IMR-90 (cell line): ENCODE measurements at regions not wholly inside any gene's neighbourhood (a gene's known extent, or its start where the extent isn't known, plus 50 kb on each side); places are given as distances from the start of the nearest gene placed in this dataset.

Source experiments
- ATAC-seq: fragments of 200-7000 bp; cut with Tn5 transposase; 2 replicates; pipeline ENCODE4 v1.9.1; 2020; ENCODE audit warnings: low read depth, mild to moderate bottlenecking, moderate library complexity
- BruUV-seq: library from RNA; stranded (reverse); fragments of 400-500 nt; replicated peaks from 2 replicates; lab custom pipeline; 2021; lab: Mats Ljungman, UMichigan
- CTCF ChIA-PET: fragments of 300-600 bp; formaldehyde crosslinking; extraction: SDS; loops from one replicate; lab custom pipeline; 2021; ENCODE audit warnings: antibody characterized with exemption; lab: Yijun Ruan, JAX
- POLR2A ChIA-PET: fragments of 300-600 bp; sonication (Branson Sonifier 250); formaldehyde crosslinking; loops from one replicate; lab custom pipeline; 2022; ENCODE audit warnings: antibody characterized with exemption; ENCODE audit not compliant: unreplicated experiment; lab: Charles Lee
- DNase-seq: peaks from one replicate; pipeline ENCODE4 v3.0.0; 2013
- H2AFZ ChIP-seq: replicated peaks from 2 replicates; pipeline ENCODE3; 2013; ENCODE audit warnings: low read length, mild to moderate bottlenecking; ENCODE audit not compliant: poor library complexity
- H2AK5ac ChIP-seq: 2 replicates; pipeline ENCODE4 v1.6.1; 2013; ENCODE audit warnings: low read depth, low read length, inconsistent platforms
- H2AK9ac ChIP-seq: replicated peaks from 2 replicates; pipeline ENCODE3; 2013; ENCODE audit warnings: mild to moderate bottlenecking, low read depth, low read length, moderate library complexity; ENCODE audit not compliant: poor library complexity
- H2BK120ac ChIP-seq: 2 replicates; pipeline ENCODE4 v1.6.1; 2013; ENCODE audit warnings: low read depth, low read length, inconsistent platforms
- H2BK15ac ChIP-seq: 3 replicates; pipeline ENCODE4 v1.6.1; 2013; ENCODE audit warnings: low read depth, low read length, inconsistent platforms
- H2BK20ac ChIP-seq: 2 replicates; pipeline ENCODE4 v1.6.1; 2013; ENCODE audit warnings: low read depth, mild to moderate bottlenecking, inconsistent platforms, low read length, moderate library complexity
- H2BK5ac ChIP-seq: 2 replicates; pipeline ENCODE4 v1.6.1; 2013; ENCODE audit warnings: mild to moderate bottlenecking, low read depth, low read length, inconsistent platforms; ENCODE audit not compliant: poor library complexity, severe bottlenecking
- H3K14ac ChIP-seq: replicated peaks from 2 replicates; pipeline ENCODE4 v1.6.1; 2013; ENCODE audit warnings: low read depth, low read length, inconsistent platforms
- H3K18ac ChIP-seq: 2 replicates; pipeline ENCODE4 v1.6.1; 2013; ENCODE audit warnings: low read depth, low read length, control low read depth
- H3K23ac ChIP-seq: 2 replicates; pipeline ENCODE4 v1.6.1; 2013; ENCODE audit warnings: low read depth, low read length, inconsistent platforms
- H3K27ac ChIP-seq: 2 replicates; pipeline ENCODE4 v1.5.1; 2013; ENCODE audit warnings: mild to moderate bottlenecking, control low read depth, low read length; ENCODE audit not compliant: insufficient read depth
- H3K27me3 ChIP-seq: 2 replicates; pipeline ENCODE4 v1.6.1; 2013; ENCODE audit warnings: low read length; ENCODE audit not compliant: control insufficient read depth, insufficient read depth
- H3K36me3 ChIP-seq: 2 replicates; pipeline ENCODE4 v1.6.1; 2013; ENCODE audit warnings: low read length, mixed read lengths; ENCODE audit not compliant: control insufficient read depth, insufficient read depth
- H3K4ac ChIP-seq: 2 replicates; pipeline ENCODE4 v1.6.1; 2013; ENCODE audit warnings: low read depth, low read length, inconsistent platforms
- H3K4me1 ChIP-seq: 2 replicates; pipeline ENCODE4 v1.6.1; 2013; ENCODE audit warnings: low read length, mixed read lengths; ENCODE audit not compliant: control insufficient read depth, insufficient read depth
- H3K4me2 ChIP-seq: 2 replicates; pipeline ENCODE4 v1.6.1; 2013; ENCODE audit warnings: low read depth, mild to moderate bottlenecking, control low read depth, low read length, moderate library complexity
- H3K4me3 ChIP-seq: 2 replicates; pipeline ENCODE4 v1.5.1; 2013; ENCODE audit warnings: low read depth, mild to moderate bottlenecking, control low read depth, low read length, moderate library complexity; ENCODE audit not compliant: insufficient read depth
- H3K56ac ChIP-seq: 2 replicates; pipeline ENCODE4 v1.6.1; 2013; ENCODE audit warnings: low read length, inconsistent platforms; ENCODE audit not compliant: insufficient read depth; ENCODE audit errors: extremely low read depth
- H3K79me1 ChIP-seq, 2 experiments: 2 replicates each; pipeline ENCODE4 v1.6.1; 2013; ENCODE audit warnings: low read length in 2 of 2, inconsistent platforms in 1 of 2, low read depth in 1 of 2
- H3K9ac ChIP-seq: 2 replicates; pipeline ENCODE4 v1.6.1; 2013; ENCODE audit warnings: low read depth, low read length, control low read depth
- H3K9me1 ChIP-seq: 2 replicates; pipeline ENCODE4 v1.6.1; 2013; ENCODE audit warnings: low read length, inconsistent platforms; ENCODE audit not compliant: insufficient read depth
- H3K9me3 ChIP-seq: 2 replicates; pipeline ENCODE4 v1.6.1; 2013; ENCODE audit warnings: low read length; ENCODE audit not compliant: control insufficient read depth, insufficient read depth
- H4K20me1 ChIP-seq: 2 replicates; pipeline ENCODE4 v1.6.1; 2013; ENCODE audit warnings: low read length, inconsistent platforms; ENCODE audit not compliant: insufficient read depth
- H4K5ac ChIP-seq: 2 replicates; pipeline ENCODE4 v1.6.1; 2013; ENCODE audit warnings: mild to moderate bottlenecking, low read depth, low read length, control low read depth
- H4K8ac ChIP-seq, 2 experiments: 2 replicates each; pipeline ENCODE4 v1.6.1; 2013; ENCODE audit warnings: low read depth in 2 of 2, low read length in 2 of 2, control low read depth in 1 of 2, inconsistent platforms in 1 of 2
- H4K91ac ChIP-seq: 2 replicates; pipeline ENCODE4 v1.6.1; 2013; ENCODE audit warnings: low read depth, low read length, inconsistent platforms; ENCODE audit not compliant: insufficient read depth
- MAFK ChIP-seq: IDR thresholded peaks from 2 replicates; pipeline ENCODE4 v1.6.1; 2012; ENCODE audit warnings: low read depth, low read length, improper control_type of control experiment
- RFX5 ChIP-seq: IDR thresholded peaks from 2 replicates; pipeline ENCODE4 v1.8.0; 2012; ENCODE audit warnings: low read depth, mild to moderate bottlenecking, low read length, moderate library complexity
- WGBS, 2 experiments: methylation state at CpG; one replicate each; pipeline versions ENCODE4 v1.1.5 to v1.1.7; 2013; ENCODE audit warnings: missing lambda C conversion rate in 2 of 2; ENCODE audit not compliant: insufficient read length in 1 of 2; ENCODE audit errors: extremely low coverage in 2 of 2; 5-methylcytosine and 5-hydroxymethylcytosine counted together
- dilution Hi-C: fragments of 300-500 bp; cut with HindIII; formaldehyde crosslinking; loops from one replicate; pipeline ENCODE4 v1.14.3; 2018; ENCODE audit warnings: low sequenced_read_pairs; ENCODE audit not compliant: unreplicated experiment
- in situ Hi-C: fragments of 300-500 bp; cut with MboI; formaldehyde crosslinking; loops from 3 replicates; pipeline ENCODE4 v1.14.3; 2019; ENCODE audit warnings: low sequenced_read_pairs, inconsistent platforms, mixed read lengths
- intact Hi-C: fragments of 100-400 bp; cut with micrococcal nuclease; formaldehyde crosslinking; loops from 2 replicates; pipeline ENCODE4 v1.10.0; 2022

DNA sequence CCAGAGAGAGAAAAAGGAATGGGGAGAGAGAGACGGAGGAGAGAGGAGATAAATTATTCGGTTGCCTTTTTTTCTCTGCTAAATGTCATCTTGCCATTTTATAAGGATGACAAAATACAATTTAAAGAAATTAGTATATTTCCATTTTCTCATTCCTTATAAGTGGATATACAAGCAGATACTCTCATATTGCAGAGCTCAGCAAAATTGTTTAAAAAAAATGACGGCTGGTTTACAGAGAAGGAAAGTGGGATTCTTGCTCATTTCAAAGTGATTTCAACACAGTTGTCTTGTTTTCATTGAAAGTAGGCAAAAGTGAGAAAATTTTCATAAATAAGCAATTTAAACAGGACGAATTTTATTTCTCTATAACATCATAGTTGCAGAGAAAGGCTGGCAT, 641.9 kb upstream of the CDH6 start:
- TF ChIP-seq RFX5 = no peak
- peak; percentile 86 for TF ChIP-seq MAFK
- intact Hi-C loops (no loop called here), dilution Hi-C loops (no loop called here), in situ Hi-C loops (no loop called here)
- Histone ChIP-seq H2AK9ac (no peak overlapping the region), H4K8ac (no peak overlapping the region), H3K4ac (no peak overlapping the region), H2AK5ac (no peak overlapping the region), H4K91ac (no peak overlapping the region), H2BK15ac (no peak overlapping the region), H3K4me2 (no peak overlapping the region), H3K79me1 (no peaks in the 10 kb centered on the region), H3K4me1 (no peaks in the 10 kb centered on the region), H3K9me3 (no peaks in the 10 kb centered on the region), H3K9me1 (no peaks in the 10 kb centered on the region), H4K20me1 (no peaks in the 10 kb centered on the region), H3K36me3 (no peaks in the 10 kb centered on the region), H3K4me3 (no peak overlapping the region), H3K9ac (no peak overlapping the region), H3K14ac (no peak overlapping the region), H3K18ac (no peak overlapping the region), H3K27ac (no peak overlapping the region), H2BK20ac (no peak overlapping the region), H3K23ac (no peak overlapping the region), H4K5ac (no peak overlapping the region), H2AFZ (no peak overlapping the region), H3K27me3 (no peaks in the 10 kb centered on the region), H3K56ac (no peak overlapping the region), H2BK120ac (no peak overlapping the region), H2BK5ac (no peak overlapping the region)
- DNase-seq (no peak), ATAC-seq (no peak)
- ChIA-PET CTCF (no interaction called here), POLR2A (no interaction called here)
- no CpG with 5 or more reads among the region's 4 CpGs for WGBS, 2 experiments
- no TSS peak for BruUV-seq
